Central memory CD8-positive, alpha-beta T cell (primary cell): ENCODE measurements at regions not wholly inside any gene's neighbourhood (a gene's known extent, or its start where the extent isn't known, plus 50 kb on each side); places are given as distances from the start of the nearest gene placed in this dataset.

Source experiments
- ATAC-seq: fragments of 150-1000 bp; cut with Tn5 transposase; replicated peaks from 2 replicates; pipeline ENCODE4 v1.10.0; 2022; ENCODE audit warnings: mild to moderate bottlenecking, moderate FRiP score, moderate number of reproducible peaks; ENCODE audit not compliant: poor library complexity, severe bottlenecking; ENCODE audit errors: extremely low read depth
- DNase-seq, 2 donors: peaks; one replicate each; pipeline ENCODE4 v3.0.0; 2021; ENCODE audit warnings: low spot score in 2 of 2
- H3K27ac Mint-ChIP-seq: one replicate; pipeline ENCODE4 v1.8.0; 2022; ENCODE audit warnings: low read depth, mild to moderate bottlenecking, moderate library complexity, mixed read lengths
- H3K27me3 Mint-ChIP-seq: one replicate; pipeline ENCODE4 v1.8.0; 2022; ENCODE audit warnings: mixed read lengths
- H3K36me3 Mint-ChIP-seq: one replicate; pipeline ENCODE4 v1.8.0; 2022; ENCODE audit warnings: mild to moderate bottlenecking, moderate library complexity, mixed read lengths; ENCODE audit not compliant: insufficient read depth
- H3K4me1 Mint-ChIP-seq: one replicate; pipeline ENCODE4 v1.8.0; 2022; ENCODE audit warnings: mixed read lengths
- H3K4me3 Mint-ChIP-seq: one replicate; pipeline ENCODE4 v1.8.0; 2022; ENCODE audit warnings: mild to moderate bottlenecking, moderate library complexity, mixed read lengths
- H3K9me3 Mint-ChIP-seq: one replicate; pipeline ENCODE4 v1.8.0; 2022; ENCODE audit warnings: mixed read lengths

- ATAC-seq (no peak), DNase-seq (no peak)
- H3K4me1 Mint-ChIP-seq, result no peaks in the 10 kb centered on the region
- no peaks in the 10 kb centered on the region for H3K9me3 Mint-ChIP-seq
- H3K36me3 Mint-ChIP-seq, result peaks cover 2% of the 10 kb centered on the region
- H3K27ac Mint-ChIP-seq, result no peak overlapping the region
- H3K4me3 Mint-ChIP-seq, result no peak overlapping the region
- H3K27me3 Mint-ChIP-seq, result peaks cover 20% of the 10 kb centered on the region
Observed at GRCh38 chr18:56509656-56510055, 128.7 kb downstream of the TXNL1 start.

DNA sequence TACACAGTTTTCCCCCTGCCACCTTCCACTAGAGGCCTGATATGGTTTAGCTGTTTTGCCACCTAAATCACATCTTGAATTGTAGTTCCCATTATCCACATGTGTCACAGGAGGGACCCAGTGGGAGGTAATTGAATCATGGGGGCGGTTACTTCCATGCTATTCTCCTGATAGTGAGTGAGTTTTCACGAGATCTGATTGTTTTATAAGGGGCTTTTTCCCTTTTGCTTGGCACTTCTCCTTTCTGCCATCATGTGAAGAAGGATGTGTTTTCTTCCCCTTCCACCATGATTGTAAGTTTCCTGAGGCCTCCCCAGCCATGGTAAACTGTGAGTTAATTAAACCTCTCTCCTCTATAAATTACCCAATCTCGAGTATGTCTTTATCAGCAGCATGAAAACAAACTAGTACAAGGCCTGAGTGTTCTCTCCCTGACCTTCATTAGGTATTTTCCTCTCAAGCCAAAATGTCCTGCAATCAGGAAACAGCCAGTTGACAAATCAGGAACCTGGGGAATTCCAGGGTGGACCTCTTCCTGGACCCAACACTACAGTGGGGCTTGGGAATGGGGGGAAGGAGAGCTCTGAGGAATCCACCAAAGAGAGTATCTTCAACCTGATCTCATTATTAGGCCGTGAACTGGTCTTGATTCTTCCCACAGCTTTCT, 129.9 kb downstream of the TXNL1 start:
- Mint-ChIP-seq H3K4me3 (no peak overlapping the region), H3K27ac (no peak overlapping the region), H3K27me3 (peaks cover 26% of the 10 kb centered on the region), H3K36me3 (peaks cover 2% of the 10 kb centered on the region), H3K4me1 (no peaks in the 10 kb centered on the region), H3K9me3 (no peaks in the 10 kb centered on the region)
- ATAC-seq (no peak), DNase-seq (no peak)

- peaks cover 18% of the 10 kb centered on the region for H3K27me3 Mint-ChIP-seq
- ATAC-seq, result no peak
Observed at GRCh38 chr18:56505971-56506370, 132.4 kb downstream of the TXNL1 start.

GRCh38 chr18:56505293-56505692, 133.1 kb downstream of the TXNL1 start:
- peaks cover 2% of the 10 kb centered on the region for H3K36me3 Mint-ChIP-seq
- H3K27me3 Mint-ChIP-seq, result peaks cover 18% of the 10 kb centered on the region
- DNase-seq (no peak), ATAC-seq (no peak)
- H3K27ac Mint-ChIP-seq, result no peak overlapping the region
- no peak overlapping the region for H3K4me3 Mint-ChIP-seq
- H3K9me3 Mint-ChIP-seq, result no peaks in the 10 kb centered on the region
- no peaks in the 10 kb centered on the region for H3K4me1 Mint-ChIP-seq

More at GRCh38 chr18:56505971-56506370, 132.4 kb downstream of the TXNL1 start:
- no peak overlapping the region for H3K27ac Mint-ChIP-seq
- no peaks in the 10 kb centered on the region for H3K4me1 Mint-ChIP-seq
- no peak for DNase-seq
- no peak overlapping the region for H3K4me3 Mint-ChIP-seq
- peaks cover 2% of the 10 kb centered on the region for H3K36me3 Mint-ChIP-seq
- no peaks in the 10 kb centered on the region for H3K9me3 Mint-ChIP-seq

DNA sequence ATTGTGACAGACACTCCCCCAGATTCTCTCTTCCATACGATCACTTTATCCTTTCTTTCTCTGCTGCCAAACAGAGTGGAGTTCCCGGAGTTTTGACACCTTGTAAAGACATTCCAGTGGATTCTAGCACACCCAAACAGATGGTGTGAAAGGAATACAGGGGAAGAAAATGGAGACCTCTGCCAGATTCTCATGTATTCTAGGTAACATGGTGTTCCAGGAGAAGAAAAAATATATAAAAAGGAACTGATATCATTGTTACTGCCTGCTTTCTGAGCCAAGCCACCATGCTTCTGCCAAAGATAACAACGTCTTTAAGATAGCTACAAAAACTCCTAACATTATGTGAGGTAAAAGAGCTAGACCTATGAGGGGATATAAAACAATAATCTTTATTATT, 136.5 kb downstream of the TXNL1 start:
- no peak for DNase-seq
- H3K27ac Mint-ChIP-seq, result no peak overlapping the region
- no peak overlapping the region for H3K4me3 Mint-ChIP-seq
- peaks cover 7% of the 10 kb centered on the region for H3K27me3 Mint-ChIP-seq
- ATAC-seq, result no peak
- no peaks in the 10 kb centered on the region for H3K4me1 Mint-ChIP-seq
- H3K9me3 Mint-ChIP-seq, result no peaks in the 10 kb centered on the region
- peaks cover 1% of the 10 kb centered on the region for H3K36me3 Mint-ChIP-seq

DNA sequence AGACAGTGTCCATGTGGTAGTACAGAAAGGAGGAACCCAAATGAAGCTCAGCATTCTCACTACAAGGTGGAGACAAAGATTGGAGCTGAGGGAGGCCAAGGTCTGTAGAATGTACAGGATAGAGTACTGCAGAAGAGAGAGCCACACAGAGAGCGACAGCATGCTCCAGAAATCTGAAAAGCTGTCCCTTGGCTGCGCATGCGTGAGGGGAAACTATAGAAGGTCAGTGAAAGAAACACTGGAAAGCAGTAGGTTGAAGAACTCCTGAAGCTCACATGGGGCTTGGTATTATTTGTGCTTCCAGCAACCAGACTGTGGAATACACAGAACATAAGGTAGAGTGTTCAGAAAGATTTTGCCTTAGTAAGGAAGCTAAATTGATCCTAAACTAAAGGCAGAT, 142.5 kb downstream of the TXNL1 start:
- no peaks in the 10 kb centered on the region for H3K9me3 Mint-ChIP-seq
- ATAC-seq (no peak), DNase-seq (no peak)
- no peak overlapping the region for H3K27ac Mint-ChIP-seq
- peaks cover 1% of the 10 kb centered on the region for H3K36me3 Mint-ChIP-seq
- H3K4me3 Mint-ChIP-seq, result no peak overlapping the region
- H3K27me3 Mint-ChIP-seq, result peaks cover 18% of the 10 kb centered on the region
- H3K4me1 Mint-ChIP-seq, result no peaks in the 10 kb centered on the region

DNA sequence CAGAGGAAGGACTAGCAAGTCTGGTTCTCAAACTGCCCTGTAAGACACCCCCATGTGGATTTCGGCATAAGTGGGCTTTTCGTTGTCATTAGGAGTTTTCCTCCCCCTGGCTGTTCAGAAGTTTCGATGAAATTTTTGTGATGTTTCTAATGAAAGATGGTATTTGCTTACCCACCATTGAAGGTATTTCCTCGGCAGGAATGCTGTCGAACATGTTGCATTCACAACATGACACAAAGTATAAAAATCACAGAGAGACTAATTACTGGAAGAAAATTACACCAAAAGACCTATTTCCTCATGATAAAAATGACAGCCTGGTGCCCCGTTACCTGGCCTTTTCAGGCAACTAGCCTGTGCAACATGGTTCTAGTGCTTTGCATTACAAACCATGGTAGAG, 144.9 kb downstream of the TXNL1 start:
- no peak for DNase-seq
- no peak for ATAC-seq
- H3K36me3 Mint-ChIP-seq, result peaks cover 1% of the 10 kb centered on the region
- H3K27ac Mint-ChIP-seq, result no peak overlapping the region
- no peak overlapping the region for H3K4me3 Mint-ChIP-seq
- no peaks in the 10 kb centered on the region for H3K4me1 Mint-ChIP-seq
- H3K27me3 Mint-ChIP-seq, result peaks cover 18% of the 10 kb centered on the region
- H3K9me3 Mint-ChIP-seq, result no peaks in the 10 kb centered on the region

DNA sequence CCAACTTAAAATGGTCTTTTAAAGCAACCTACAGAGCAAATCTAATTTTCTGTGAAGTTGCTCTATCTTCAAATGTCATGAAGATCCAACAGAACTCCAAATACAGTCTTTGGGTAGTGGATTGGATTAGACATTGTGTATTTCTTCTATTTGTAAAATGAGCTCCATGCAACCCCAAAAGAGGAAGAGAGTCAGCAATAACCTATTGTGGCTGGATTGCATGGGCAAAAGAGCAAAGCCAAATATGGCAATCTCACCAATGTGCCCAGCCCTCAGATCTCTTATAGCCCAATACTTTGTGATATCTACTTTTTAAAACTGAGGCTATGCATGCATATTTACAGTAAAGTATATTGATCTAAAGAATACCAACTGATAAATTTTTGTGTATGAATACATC, 146.3 kb downstream of the TXNL1 start:
- DNase-seq, result no peak
- no peak for ATAC-seq
- H3K9me3 Mint-ChIP-seq, result peaks cover under 1% of the 10 kb centered on the region
- H3K27me3 Mint-ChIP-seq, result peaks cover 22% of the 10 kb centered on the region
- no peak overlapping the region for H3K27ac Mint-ChIP-seq
- no peak overlapping the region for H3K4me3 Mint-ChIP-seq
- no peaks in the 10 kb centered on the region for H3K4me1 Mint-ChIP-seq
- no peaks in the 10 kb centered on the region for H3K36me3 Mint-ChIP-seq

DNA sequence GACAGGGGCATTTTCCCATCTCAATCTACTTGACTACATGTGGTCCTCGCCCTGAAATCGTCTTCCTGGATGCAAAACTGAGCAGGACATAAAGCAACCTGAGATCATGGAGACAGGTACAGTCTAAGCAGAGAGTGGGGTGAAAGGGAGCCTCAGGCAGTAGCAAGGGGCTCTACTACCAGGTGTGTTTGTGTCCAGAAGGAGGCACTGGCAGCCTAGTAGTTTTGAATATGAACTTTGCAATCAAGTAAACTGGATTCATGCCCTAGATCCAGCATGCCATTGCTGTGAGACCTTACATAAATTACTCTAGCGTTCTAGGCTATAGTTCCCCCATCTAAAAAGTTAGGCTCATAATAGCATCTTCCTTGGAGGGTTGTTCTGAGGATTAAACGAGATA, 147.4 kb downstream of the TXNL1 start:
- ATAC-seq (no peak), DNase-seq (no peak)
- Mint-ChIP-seq H3K27me3 (peaks cover 30% of the 10 kb centered on the region), H3K36me3 (no peaks in the 10 kb centered on the region), H3K4me1 (no peaks in the 10 kb centered on the region), H3K9me3 (peaks cover 9% of the 10 kb centered on the region), H3K4me3 (no peak overlapping the region), H3K27ac (no peak overlapping the region)

GRCh38 chr18:56489893-56490292, 148.5 kb downstream of the TXNL1 start:
- ATAC-seq (no peak), DNase-seq (no peak)
- H3K27ac Mint-ChIP-seq, result no peak overlapping the region
- H3K27me3 Mint-ChIP-seq, result peaks cover 30% of the 10 kb centered on the region
- H3K9me3 Mint-ChIP-seq, result peaks cover 10% of the 10 kb centered on the region
- H3K4me3 Mint-ChIP-seq, result no peak overlapping the region
- H3K36me3 Mint-ChIP-seq, result no peaks in the 10 kb centered on the region
- H3K4me1 Mint-ChIP-seq, result no peaks in the 10 kb centered on the region

DNA sequence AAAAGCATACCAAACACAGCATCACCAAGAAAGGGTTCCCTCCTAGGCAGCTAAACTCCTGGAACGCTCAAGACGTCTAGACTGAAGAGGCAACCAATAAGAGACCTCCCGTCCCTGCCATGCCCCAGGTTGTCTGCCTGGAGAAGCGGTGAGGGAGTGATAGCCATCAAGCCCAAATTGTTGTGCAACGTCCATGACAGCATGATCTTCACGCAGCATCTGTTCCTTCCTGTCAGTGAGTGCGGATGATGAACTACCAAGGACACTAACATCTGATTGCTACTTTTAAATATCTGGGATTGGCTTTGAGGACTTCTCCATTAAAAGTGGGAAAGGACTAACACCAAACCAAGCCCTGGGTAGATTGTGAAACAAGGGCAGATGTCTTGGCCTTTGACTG, 149.7 kb downstream of the TXNL1 start:
- ATAC-seq (no peak), DNase-seq (no peak)
- peaks cover 13% of the 10 kb centered on the region for H3K9me3 Mint-ChIP-seq
- H3K27me3 Mint-ChIP-seq, result peaks cover 20% of the 10 kb centered on the region
- no peaks in the 10 kb centered on the region for H3K4me1 Mint-ChIP-seq
- no peak overlapping the region for H3K4me3 Mint-ChIP-seq
- no peaks in the 10 kb centered on the region for H3K36me3 Mint-ChIP-seq
- H3K27ac Mint-ChIP-seq, result no peak overlapping the region

- Mint-ChIP-seq H3K4me3 (no peak overlapping the region), H3K36me3 (no peaks in the 10 kb centered on the region)
Observed at GRCh38 chr18:56487801-56488200, 150.6 kb downstream of the TXNL1 start.

DNA sequence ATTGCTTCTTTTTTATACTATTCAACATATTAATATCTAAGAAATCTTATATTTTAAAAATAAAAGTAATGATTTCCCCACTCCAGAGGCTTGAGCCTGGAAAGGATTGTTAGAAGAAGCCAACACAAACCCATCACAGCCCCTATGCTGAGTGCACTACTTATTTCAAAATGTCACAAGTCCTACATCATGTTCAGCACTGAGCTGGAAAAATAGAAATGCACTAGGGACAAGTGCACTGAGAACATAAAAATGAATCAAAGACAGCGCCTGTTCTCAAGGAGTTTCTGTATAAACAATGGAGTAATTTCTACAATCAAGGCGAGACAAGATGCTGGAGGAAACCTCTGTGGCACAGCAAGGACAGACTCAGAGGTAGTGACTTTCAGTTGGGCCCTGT, 155.0 kb downstream of the TXNL1 start:
- H3K27ac Mint-ChIP-seq, result no peak overlapping the region
- H3K27me3 Mint-ChIP-seq, result peaks cover 12% of the 10 kb centered on the region
- H3K4me1 Mint-ChIP-seq, result no peaks in the 10 kb centered on the region
- DNase-seq (no peak), ATAC-seq (no peak)
- H3K4me3 Mint-ChIP-seq, result no peak overlapping the region
- no peaks in the 10 kb centered on the region for H3K36me3 Mint-ChIP-seq
- H3K9me3 Mint-ChIP-seq, result peaks cover 13% of the 10 kb centered on the region

More at GRCh38 chr18:56487801-56488200, 150.6 kb downstream of the TXNL1 start:
- Mint-ChIP-seq H3K27me3 (peaks cover 14% of the 10 kb centered on the region), H3K4me1 (no peaks in the 10 kb centered on the region), H3K9me3 (peaks cover 13% of the 10 kb centered on the region), H3K27ac (no peak overlapping the region)
- ATAC-seq (no peak), DNase-seq (no peak)
